KMS-11 (cell line): ENCODE measurements at regions not wholly inside any gene's neighbourhood (a gene's known extent, or its start where the extent isn't known, plus 50 kb on each side); places are given as distances from the start of the nearest gene placed in this dataset.

Experiments
- H2AFZ ChIP-seq: fragments of 200-600 bp; sonication (generic); 2 replicates; pipeline ENCODE4 v1.6.1; 2016; ENCODE audit warnings: antibody characterized with exemption, mixed run types, low read depth
- H3K27ac ChIP-seq: fragments of 200-600 bp; sonication (generic); 2 replicates; pipeline ENCODE4 v1.6.1; 2016; ENCODE audit warnings: mild to moderate bottlenecking, mixed run types
- H3K27me3 ChIP-seq: fragments of 200-600 bp; sonication (generic); 2 replicates; pipeline ENCODE4 v1.6.1; 2017; ENCODE audit warnings: mild to moderate bottlenecking, low read depth, mixed run types, moderate library complexity; ENCODE audit not compliant: insufficient read depth
- H3K36me3 ChIP-seq: fragments of 200-600 bp; sonication (generic); 2 replicates; pipeline ENCODE4 v1.6.1; 2017; ENCODE audit warnings: mild to moderate bottlenecking, mixed run types; ENCODE audit not compliant: insufficient read depth
- H3K4me1 ChIP-seq: fragments of 200-600 bp; sonication (generic); 2 replicates; pipeline ENCODE4 v1.6.1; 2016; ENCODE audit warnings: mild to moderate bottlenecking, low read depth, mixed run types; ENCODE audit not compliant: poor library complexity, severe bottlenecking
- H3K4me2 ChIP-seq: fragments of 200-600 bp; sonication (generic); 2 replicates; pipeline ENCODE4 v1.7.0; 2016; ENCODE audit warnings: mild to moderate bottlenecking, mixed run types
- H3K4me3 ChIP-seq: fragments of 200-600 bp; sonication (generic); IDR thresholded peaks from 2 replicates; pipeline ENCODE4 v1.6.1; 2017; ENCODE audit warnings: low read depth, low read length, mixed read lengths; ENCODE audit not compliant: insufficient read depth
- H3K79me2 ChIP-seq: fragments of 200-600 bp; sonication (generic); 2 replicates; pipeline ENCODE4 v1.6.1; 2016; ENCODE audit warnings: low read depth, mixed run types; ENCODE audit not compliant: insufficient read depth
- H3K9ac ChIP-seq: fragments of 200-600 bp; sonication (generic); 2 replicates; pipeline ENCODE4 v1.6.1; 2016; ENCODE audit warnings: mild to moderate bottlenecking, mixed run types
- H4K20me1 ChIP-seq: fragments of 200-600 bp; sonication (generic); 2 replicates; pipeline ENCODE4 v1.6.1; 2016; ENCODE audit warnings: mild to moderate bottlenecking, mixed run types; ENCODE audit not compliant: insufficient read depth
- CTCF ChIP-seq: fragments of 200-600 bp; sonication (generic); conservative IDR thresholded peaks from 2 replicates; pipeline ENCODE4 v1.6.1; 2017; ENCODE audit warnings: low read depth, mild to moderate bottlenecking, antibody characterized with exemption, low read length, moderate library complexity, mixed read lengths

- TF ChIP-seq CTCF: no peak
- Histone ChIP-seq H4K20me1 (no peaks in the 10 kb centered on the region), H3K27ac (no peak overlapping the region)
These were observed 502.4 kb upstream of the PTCHD4 start for GRCh38 chr6:48613231-48613949.

GRCh38 chr6:48611332-48611731 is 500.3 kb upstream of the PTCHD4 start:
- Histone ChIP-seq H3K79me2 (no peaks in the 10 kb centered on the region), H3K9ac (no peak overlapping the region), H3K4me1 (no peaks in the 10 kb centered on the region), H3K27ac (no peak overlapping the region), H3K4me2 (no peak overlapping the region), H4K20me1 (no peaks in the 10 kb centered on the region), H3K4me3 (no peak overlapping the region), H2AFZ (no peak overlapping the region), H3K27me3 (no peaks in the 10 kb centered on the region), H3K36me3 (no peaks in the 10 kb centered on the region)
- TF ChIP-seq CTCF: no peak

More at GRCh38 chr6:48613231-48613949, 502.4 kb upstream of the PTCHD4 start:
- no peak overlapping the region for H2AFZ ChIP-seq
- no peaks in the 10 kb centered on the region for H3K27me3 ChIP-seq
- no peaks in the 10 kb centered on the region for H3K36me3 ChIP-seq
- H3K4me1 ChIP-seq: no peaks in the 10 kb centered on the region
- H3K9ac ChIP-seq: no peak overlapping the region
- no peak overlapping the region for H3K4me2 ChIP-seq
- H3K79me2 ChIP-seq: no peaks in the 10 kb centered on the region
- H3K4me3 ChIP-seq: no peak overlapping the region

- Histone ChIP-seq H3K27ac (no peak overlapping the region), H3K4me2 (no peak overlapping the region), H3K36me3 (no peaks in the 10 kb centered on the region), H3K4me3 (no peak overlapping the region), H4K20me1 (no peaks in the 10 kb centered on the region), H2AFZ (no peak overlapping the region), H3K9ac (no peak overlapping the region), H3K4me1 (no peaks in the 10 kb centered on the region), H3K27me3 (no peaks in the 10 kb centered on the region), H3K79me2 (no peaks in the 10 kb centered on the region)
- TF ChIP-seq CTCF: no peak
These were observed 499.8 kb upstream of the PTCHD4 start for GRCh38 chr6:48610846-48611245.

- H4K20me1 ChIP-seq: no peaks in the 10 kb centered on the region
- H3K27me3 ChIP-seq: no peaks in the 10 kb centered on the region
- no peak overlapping the region for H3K4me3 ChIP-seq
- no peak overlapping the region for H3K4me2 ChIP-seq
- H3K36me3 ChIP-seq: no peaks in the 10 kb centered on the region
- H3K9ac ChIP-seq: no peak overlapping the region
- no peaks in the 10 kb centered on the region for H3K4me1 ChIP-seq
- TF ChIP-seq CTCF: no peak
- H3K79me2 ChIP-seq: no peaks in the 10 kb centered on the region
- no peak overlapping the region for H3K27ac ChIP-seq
- no peak overlapping the region for H2AFZ ChIP-seq
These were observed 495.6 kb upstream of the PTCHD4 start for GRCh38 chr6:48606618-48607017.
